Gastroesophageal sphincter (tissue), 3 donors: ENCODE measurements at regions not wholly inside any gene's neighbourhood (a gene's known extent, or its start where the extent isn't known, plus 50 kb on each side); places are given as distances from the start of the nearest gene placed in this dataset.

Source experiments
- CTCF ChIP-seq, 4 experiments: fragments of 200-600 bp in 2 of 4; fragments of 450-650 bp in 2 of 4; sonication (generic) in 1 of 4; IDR thresholded peaks; one replicate each; pipeline ENCODE4 v1.5.1; 2017 to 2019; ENCODE audit warnings: antibody characterized with exemption in 4 of 4, mild to moderate bottlenecking in 2 of 4, moderate library complexity in 2 of 4
- EP300 ChIP-seq: sonication (generic); formaldehyde crosslinking; IDR thresholded peaks from one replicate; pipeline ENCODE4 v1.6.1; 2017; ENCODE audit warnings: antibody characterized with exemption, mild to moderate bottlenecking
- POLR2A ChIP-seq, 2 donors: fragments of 450-650 bp; IDR thresholded peaks; one replicate each; pipeline ENCODE4 v1.6.1; 2017; ENCODE audit warnings: antibody characterized with exemption in 2 of 2, mild to moderate bottlenecking in 2 of 2, moderate library complexity in 1 of 2
- POLR2AphosphoS5 ChIP-seq: sonication (generic); formaldehyde crosslinking; IDR thresholded peaks from one replicate; pipeline ENCODE4 v1.6.1; 2017; ENCODE audit warnings: antibody characterized with exemption

GRCh38 chr22:27630754-27631153, 170.8 kb downstream of the MN1 start:
- TF ChIP-seq POLR2A (IDR thresholded peaks at IDR 0.05) = no peak
- no peak for TF ChIP-seq CTCF (IDR thresholded peaks at IDR 0.05)
- TF ChIP-seq POLR2AphosphoS5 = no peak
- no peak for TF ChIP-seq EP300
